ENCODE measurements at regions not wholly inside any gene's neighbourhood (a gene's known extent, or its start where the extent isn't known, plus 50 kb on each side); places are given as distances from the start of the nearest gene placed in this dataset.
"Not testable (repeated sequence)": the region's sequence is repeated elsewhere in the genome, so short reads cannot be mapped to it uniquely, and the experiment has no call there.

- Histone ChIP-seq H3K27ac (no peak overlapping the region), H3K4me3 (no peak overlapping the region), H3K9me3 (peaks cover 5% of the 10 kb centered on the region), H3K4me1 (ENCODE audit: control insufficient read depth in 1 of 2, low read depth in 2 of 2) (no peaks in the 10 kb centered on the region), H3K27me3 (replicated peaks; ENCODE audit: insufficient read depth) (no peaks in the 10 kb centered on the region), H3K36me3 (no peaks in the 10 kb centered on the region)
- no peak for ATAC-seq (ENCODE audit: insufficient number of reproducible peaks, low FRiP score, low read depth)
- TF ChIP-seq, protein P1, sequence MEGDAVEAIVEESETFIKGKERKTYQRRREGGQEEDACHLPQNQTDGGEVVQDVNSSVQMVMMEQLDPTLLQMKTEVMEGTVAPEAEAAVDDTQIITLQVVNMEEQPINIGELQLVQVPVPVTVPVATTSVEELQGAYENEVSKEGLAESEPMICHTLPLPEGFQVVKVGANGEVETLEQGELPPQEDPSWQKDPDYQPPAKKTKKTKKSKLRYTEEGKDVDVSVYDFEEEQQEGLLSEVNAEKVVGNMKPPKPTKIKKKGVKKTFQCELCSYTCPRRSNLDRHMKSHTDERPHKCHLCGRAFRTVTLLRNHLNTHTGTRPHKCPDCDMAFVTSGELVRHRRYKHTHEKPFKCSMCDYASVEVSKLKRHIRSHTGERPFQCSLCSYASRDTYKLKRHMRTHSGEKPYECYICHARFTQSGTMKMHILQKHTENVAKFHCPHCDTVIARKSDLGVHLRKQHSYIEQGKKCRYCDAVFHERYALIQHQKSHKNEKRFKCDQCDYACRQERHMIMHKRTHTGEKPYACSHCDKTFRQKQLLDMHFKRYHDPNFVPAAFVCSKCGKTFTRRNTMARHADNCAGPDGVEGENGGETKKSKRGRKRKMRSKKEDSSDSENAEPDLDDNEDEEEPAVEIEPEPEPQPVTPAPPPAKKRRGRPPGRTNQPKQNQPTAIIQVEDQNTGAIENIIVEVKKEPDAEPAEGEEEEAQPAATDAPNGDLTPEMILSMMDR (IDR thresholded peaks at IDR 0.05) = no peak
- no peak for DNase-seq (ENCODE audit: low spot score)
These were observed 1066.9 kb downstream of the BRD1 start for GRCh38 chr22:48760481-48761390.

- ATAC-seq (ENCODE audit: insufficient number of reproducible peaks, low FRiP score, low read depth) = no peak
- TF ChIP-seq, protein P1 (IDR thresholded peaks at IDR 0.05) = no peak
- Histone ChIP-seq H3K27me3 (replicated peaks; ENCODE audit: insufficient read depth) (no peaks in the 10 kb centered on the region), H3K9me3 (no peaks in the 10 kb centered on the region), H3K4me1 (ENCODE audit: control insufficient read depth in 1 of 2, low read depth in 2 of 2) (no peaks in the 10 kb centered on the region), H3K36me3 (no peaks in the 10 kb centered on the region), H3K27ac (no peak overlapping the region), H3K4me3 (no peak overlapping the region)
- DNase-seq (ENCODE audit: low spot score) = no peak
These were observed 1068.5 kb downstream of the BRD1 start for GRCh38 chr22:48758881-48759875.

- H3K9me3 ChIP-seq = no peaks in the 10 kb centered on the region
- ATAC-seq (ENCODE audit: insufficient number of reproducible peaks, low FRiP score, low read depth) (no peak), DNase-seq (ENCODE audit: low spot score) (no peak)
- TF ChIP-seq, protein P1 (IDR thresholded peaks at IDR 0.05) = no peak
- no peaks in the 10 kb centered on the region for H3K27me3 ChIP-seq (replicated peaks; ENCODE audit: insufficient read depth)
- no peak overlapping the region for H3K4me3 ChIP-seq
- no peaks in the 10 kb centered on the region for H3K4me1 ChIP-seq (ENCODE audit: control insufficient read depth in 1 of 2, low read depth in 2 of 2)
- H3K36me3 ChIP-seq = no peaks in the 10 kb centered on the region
- no peak overlapping the region for H3K27ac ChIP-seq
These were observed 1069.6 kb downstream of the BRD1 start for GRCh38 chr22:48757985-48758561.

DNA sequence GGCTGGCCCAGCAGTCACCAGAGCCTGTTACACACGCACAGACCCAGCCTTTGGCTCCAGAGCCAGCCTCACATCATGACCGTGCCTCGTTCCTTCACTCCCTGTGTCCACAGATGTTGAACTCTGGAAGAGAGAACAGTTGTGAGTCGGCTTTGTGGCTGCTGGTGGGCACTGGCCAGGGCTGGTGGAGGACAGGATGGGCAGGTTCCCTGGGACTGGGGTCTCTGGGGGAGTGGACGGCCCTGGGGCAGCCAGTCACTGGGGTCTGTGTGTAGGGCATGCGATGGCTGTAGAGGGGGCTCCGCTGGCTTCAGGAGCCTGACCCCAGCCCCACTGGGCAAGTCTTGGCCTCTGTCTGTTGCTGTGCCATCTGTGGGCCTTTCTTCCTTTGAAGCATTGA lies 1070.1 kb downstream of the BRD1 start:
- no peak for ATAC-seq (ENCODE audit: insufficient number of reproducible peaks, low FRiP score, low read depth)
- Histone ChIP-seq H3K9me3 (no peaks in the 10 kb centered on the region), H3K36me3 (no peaks in the 10 kb centered on the region), H3K27ac (no peak overlapping the region), H3K4me1 (ENCODE audit: control insufficient read depth in 1 of 2, low read depth in 2 of 2) (no peaks in the 10 kb centered on the region), H3K4me3 (no peak overlapping the region), H3K27me3 (replicated peaks; ENCODE audit: insufficient read depth) (no peaks in the 10 kb centered on the region)
- TF ChIP-seq, protein P1 (IDR thresholded peaks at IDR 0.05) = no peak
- DNase-seq (ENCODE audit: low spot score) = no peak

DNA sequence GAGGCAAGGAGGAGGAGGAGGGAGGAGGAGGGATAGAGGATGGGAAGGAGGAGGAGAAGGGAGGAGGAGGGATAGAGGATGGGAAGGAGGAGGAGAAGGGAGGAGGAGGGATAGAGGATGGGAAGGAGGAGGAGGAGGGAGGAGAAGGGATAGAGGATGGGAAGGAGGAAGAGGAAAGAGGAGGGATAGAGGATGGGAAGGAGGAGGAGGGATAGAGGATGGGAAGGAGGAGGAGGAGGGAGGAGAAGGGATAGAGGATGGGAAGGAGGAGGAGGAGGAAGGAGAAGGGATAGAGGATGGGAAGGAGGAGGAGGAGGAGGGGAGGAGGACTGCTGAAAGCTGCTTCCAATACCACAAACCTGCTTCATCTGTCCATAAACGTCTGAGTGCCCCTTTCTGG lies 1070.5 kb downstream of the BRD1 start:
- not testable (repeated sequence) for H3K9me3 ChIP-seq; H3K27ac ChIP-seq; DNase-seq (ENCODE audit: low spot score); H3K36me3 ChIP-seq; H3K4me1 ChIP-seq (ENCODE audit: control insufficient read depth in 1 of 2, low read depth in 2 of 2); H3K4me3 ChIP-seq; ATAC-seq (ENCODE audit: insufficient number of reproducible peaks, low FRiP score, low read depth); H3K27me3 ChIP-seq (replicated peaks; ENCODE audit: insufficient read depth)
